SK-N-SH (cell line): ENCODE measurements at regions not wholly inside any gene's neighbourhood (a gene's known extent, or its start where the extent isn't known, plus 50 kb on each side); places are given as distances from the start of the nearest gene placed in this dataset.

ENCODE experiments used
- CTCF ChIA-PET: fragments of 300-600, 350-600 bp; formaldehyde crosslinking; extraction: SDS; loops from one replicate; lab custom pipeline; 2021; lab: Yijun Ruan, JAX
- POLR2A ChIA-PET: fragments of 350-600 bp; sonication (Branson Sonifier 250); formaldehyde crosslinking; extraction: SDS; loops from one replicate; lab custom pipeline; 2020; ENCODE audit warnings: antibody characterized with exemption, inconsistent platforms; lab: Yijun Ruan, JAX
- DNase-seq: peaks from one replicate; pipeline ENCODE4 v3.0.0; 2012
- H2AFZ ChIP-seq: fragments of 200-600 bp; sonication (generic); 2 replicates; pipeline ENCODE4 v1.8.1; 2016; ENCODE audit warnings: antibody characterized with exemption, mild to moderate bottlenecking, low read depth
- H3F3A ChIP-seq: fragments of 200-600 bp; sonication (generic); replicated peaks from 2 replicates; pipeline ENCODE3; 2016; ENCODE audit warnings: antibody characterized with exemption, mild to moderate bottlenecking; ENCODE audit not compliant: insufficient read depth
- H3K27ac ChIP-seq, 2 experiments: fragments of 200-500 bp in 1 of 2; fragments of 200-600 bp in 1 of 2; sonication (Bioruptor generic) in 1 of 2; sonication (generic), shearing (Covaris generic) in 1 of 2; 2 replicates each; pipeline versions ENCODE4 v1.5.1 to v1.6.1; 2014 to 2016; ENCODE audit warnings: low read depth in 2 of 2, inconsistent platforms in 1 of 2, low read length in 1 of 2, mild to moderate bottlenecking in 1 of 2, mixed read lengths in 1 of 2
- H3K27me3 ChIP-seq: fragments of 200-600 bp; sonication (generic), shearing (Covaris generic); 2 replicates; pipeline ENCODE4 v1.6.1; 2016; ENCODE audit warnings: mixed run types; ENCODE audit not compliant: insufficient read depth
- H3K36me3 ChIP-seq, 2 experiments: fragments of 200-500 bp in 1 of 2; fragments of 200-600 bp in 1 of 2; sonication (Bioruptor generic) in 1 of 2; sonication (generic) in 1 of 2; replicated peaks in 1 of 2; 2 replicates each; pipeline versions ENCODE3 to v1.5.1; 2014 to 2016; ENCODE audit warnings: low read length in 1 of 2, mild to moderate bottlenecking in 1 of 2; ENCODE audit not compliant: insufficient read depth in 2 of 2, control insufficient read depth in 1 of 2
- H3K4me1 ChIP-seq, 2 experiments: fragments of 200-500 bp in 1 of 2; fragments of 200-600 bp in 1 of 2; sonication (Bioruptor generic) in 1 of 2; sonication (generic), shearing (Covaris generic) in 1 of 2; 2 replicates each; pipeline versions ENCODE4 v1.5.1 to v1.6.1; 2014 to 2016; ENCODE audit warnings: low read depth in 1 of 2, low read length in 1 of 2, mixed run types in 1 of 2; ENCODE audit not compliant: insufficient read depth in 2 of 2, control insufficient read depth in 1 of 2
- H3K4me2 ChIP-seq: fragments of 200-600 bp; sonication (generic), shearing (Covaris generic); 2 replicates; pipeline ENCODE4 v1.6.1; 2017; ENCODE audit warnings: mixed run types
- H3K4me3 ChIP-seq, 2 experiments: fragments of 200-500 bp in 1 of 2; fragments of 200-600 bp in 1 of 2; sonication (Bioruptor generic) in 1 of 2; sonication (generic), shearing (Covaris generic) in 1 of 2; 2 replicates each; pipeline versions ENCODE4 v1.5.1 to v1.8.1; 2014 to 2016; ENCODE audit warnings: low read depth in 2 of 2, inconsistent platforms in 1 of 2, low read length in 1 of 2, mild to moderate bottlenecking in 1 of 2, mixed read lengths in 1 of 2, moderate library complexity in 1 of 2
- H3K79me2 ChIP-seq: fragments of 200-600 bp; sonication (generic); 2 replicates; pipeline ENCODE4 v1.8.1; 2017; ENCODE audit warnings: mild to moderate bottlenecking; ENCODE audit not compliant: insufficient read depth
- H3K9ac ChIP-seq: fragments of 200-600 bp; sonication (generic); 2 replicates; pipeline ENCODE4 v1.6.1; 2017; ENCODE audit warnings: mixed run types
- H3K9me2 ChIP-seq: fragments of 200-600 bp; sonication (generic); 2 replicates; pipeline ENCODE4 v1.6.1; 2017; ENCODE audit warnings: mixed run types
- H3K9me3 ChIP-seq: fragments of 200-600 bp; sonication (generic); 2 replicates; pipeline ENCODE4 v1.6.1; 2017; ENCODE audit warnings: mixed run types, mild to moderate bottlenecking, moderate library complexity
- H4K20me1 ChIP-seq: fragments of 200-600 bp; sonication (generic); 2 replicates; pipeline ENCODE4 v1.6.1; 2017; ENCODE audit warnings: mild to moderate bottlenecking, mixed run types; ENCODE audit not compliant: insufficient read depth
- EZH2phosphoT487 ChIP-seq: fragments of 200-600 bp; sonication (generic); IDR thresholded peaks from 2 replicates; pipeline ENCODE4 v1.6.1; 2017; ENCODE audit warnings: low read depth, mixed run types, mild to moderate bottlenecking, antibody characterized with exemption, moderate library complexity, borderline replicate concordance
- FOXJ3 ChIP-seq: sonication (generic); formaldehyde crosslinking; IDR thresholded peaks from 2 replicates; pipeline ENCODE4 v1.5.1; 2020; ENCODE audit warnings: mild to moderate bottlenecking, missing genetic modification reagents
- FOXM1 ChIP-seq: IDR thresholded peaks from 2 replicates; pipeline ENCODE4 v1.4.0; 2012; ENCODE audit warnings: low read depth, mild to moderate bottlenecking
- GATA2 ChIP-seq: sonication (generic); formaldehyde crosslinking; IDR thresholded peaks from 2 replicates; pipeline ENCODE4 v1.5.0; 2020; ENCODE audit warnings: mild to moderate bottlenecking, missing genetic modification reagents
- IRF3 ChIP-seq: fragments of 150-350 bp; IDR thresholded peaks from 2 replicates; pipeline ENCODE4 v1.6.1; 2016; ENCODE audit warnings: mild to moderate bottlenecking, low read depth, low read length
- MEF2A ChIP-seq: IDR thresholded peaks from 2 replicates; pipeline ENCODE4 v1.4.0; 2012; ENCODE audit warnings: low read depth, borderline replicate concordance
- NFIC ChIP-seq: IDR thresholded peaks from 2 replicates; pipeline ENCODE4 v1.4.0; 2012; ENCODE audit warnings: borderline replicate concordance
- NRF1 ChIP-seq: IDR thresholded peaks from 2 replicates; pipeline ENCODE4 v1.6.1; 2012; ENCODE audit warnings: low read depth, mild to moderate bottlenecking, low read length
- PBX3 ChIP-seq: IDR thresholded peaks from 2 replicates; pipeline ENCODE4; 2012
- POLR2AphosphoS5 ChIP-seq: IDR thresholded peaks from 2 replicates; pipeline ENCODE4 v1.6.1; 2012; ENCODE audit warnings: low read depth, low read length
- RCOR1 ChIP-seq: fragments of 150-350 bp; IDR thresholded peaks from 2 replicates; pipeline ENCODE4 v1.6.1; 2017; ENCODE audit warnings: antibody characterized with exemption, low read length
- SIN3A ChIP-seq: IDR thresholded peaks from 2 replicates; pipeline ENCODE4 v1.6.1; 2012; ENCODE audit warnings: low read depth, mild to moderate bottlenecking, low read length, moderate library complexity, borderline replicate concordance
- TCF12 ChIP-seq: IDR thresholded peaks from 2 replicates; pipeline ENCODE4 v1.4.0; 2012
- TEAD4 ChIP-seq: IDR thresholded peaks from 2 replicates; pipeline ENCODE4 v1.4.0; 2012; ENCODE audit warnings: mild to moderate bottlenecking, borderline replicate concordance; ENCODE audit not compliant: insufficient read depth
- USF2 ChIP-seq: fragments of 150-350 bp; IDR thresholded peaks from 2 replicates; pipeline ENCODE4 v1.6.1; 2017; ENCODE audit warnings: antibody characterized with exemption, low read length, low read depth, borderline replicate concordance
- YY1 ChIP-seq: IDR thresholded peaks from 2 replicates; pipeline ENCODE4 v1.4.0; 2012; ENCODE audit warnings: low read depth, mild to moderate bottlenecking
- WGBS: methylation state at CpG from one replicate; pipeline ENCODE4 v1.1.6; 2017; ENCODE audit warnings: low lambda C conversion rate; 5-methylcytosine and 5-hydroxymethylcytosine counted together
- TF ChIP-seq, protein P1 (sequence below): IDR thresholded peaks from 2 replicates; pipeline ENCODE4 v1.4.0; 2012; ENCODE audit warnings: low read depth
- TF ChIP-seq, protein P2 (sequence below): IDR thresholded peaks from 2 replicates; pipeline ENCODE4 v1.4.0; 2012; ENCODE audit warnings: low read depth, borderline replicate concordance

- CTCF ChIA-PET: no interaction called here
- POLR2A ChIA-PET: no interaction called here
- Histone ChIP-seq H3K9me3 (no peaks in the 10 kb centered on the region), H3K27ac (no peak overlapping the region), H3K79me2 (no peaks in the 10 kb centered on the region), H3F3A (no peaks in the 10 kb centered on the region), H3K9ac (no peak overlapping the region), H2AFZ (no peak overlapping the region), H3K4me1 (no peaks in the 10 kb centered on the region), H3K27me3 (no peaks in the 10 kb centered on the region; the same call in 1 of the 2 replicates), H3K4me3 (no peak overlapping the region), H3K4me2 (no peak overlapping the region), H3K9me2 (no peaks in the 10 kb centered on the region), H4K20me1 (no peaks in the 10 kb centered on the region)
- DNase-seq: no peak
- WGBS: 68% methylated on average over 17 of the region's 17 CpGs
- no peak for TF ChIP-seq PBX3
- TF ChIP-seq NRF1: no peak
- no peak for TF ChIP-seq FOXJ3 (CRISPR knock-in tag)
- TF ChIP-seq MEF2A: no peak
- TF ChIP-seq TCF12: no peak
- TF ChIP-seq, protein P1, sequence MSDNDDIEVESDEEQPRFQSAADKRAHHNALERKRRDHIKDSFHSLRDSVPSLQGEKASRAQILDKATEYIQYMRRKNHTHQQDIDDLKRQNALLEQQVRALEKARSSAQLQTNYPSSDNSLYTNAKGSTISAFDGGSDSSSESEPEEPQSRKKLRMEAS: no peak
- TF ChIP-seq, protein P2, sequence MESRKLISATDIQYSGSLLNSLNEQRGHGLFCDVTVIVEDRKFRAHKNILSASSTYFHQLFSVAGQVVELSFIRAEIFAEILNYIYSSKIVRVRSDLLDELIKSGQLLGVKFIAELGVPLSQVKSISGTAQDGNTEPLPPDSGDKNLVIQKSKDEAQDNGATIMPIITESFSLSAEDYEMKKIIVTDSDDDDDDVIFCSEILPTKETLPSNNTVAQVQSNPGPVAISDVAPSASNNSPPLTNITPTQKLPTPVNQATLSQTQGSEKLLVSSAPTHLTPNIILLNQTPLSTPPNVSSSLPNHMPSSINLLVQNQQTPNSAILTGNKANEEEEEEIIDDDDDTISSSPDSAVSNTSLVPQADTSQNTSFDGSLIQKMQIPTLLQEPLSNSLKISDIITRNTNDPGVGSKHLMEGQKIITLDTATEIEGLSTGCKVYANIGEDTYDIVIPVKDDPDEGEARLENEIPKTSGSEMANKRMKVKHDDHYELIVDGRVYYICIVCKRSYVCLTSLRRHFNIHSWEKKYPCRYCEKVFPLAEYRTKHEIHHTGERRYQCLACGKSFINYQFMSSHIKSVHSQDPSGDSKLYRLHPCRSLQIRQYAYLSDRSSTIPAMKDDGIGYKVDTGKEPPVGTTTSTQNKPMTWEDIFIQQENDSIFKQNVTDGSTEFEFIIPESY: no peak
- no peak for TF ChIP-seq YY1
- TF ChIP-seq TEAD4: no peak
- TF ChIP-seq IRF3: no peak
- TF ChIP-seq USF2: no peak
- TF ChIP-seq, all 33 proteins: peak for 0
- H3K36me3 ChIP-seq: no peaks in the 10 kb centered on the region
Observed at GRCh38 chr2:169426069-169426663, 53.1 kb upstream of the BBS5 start.

GRCh38 chr2:169422120-169422519 lies 57.2 kb upstream of the BBS5 start:
- DNase-seq: no peak
- Histone ChIP-seq H3K36me3 (no peaks in the 10 kb centered on the region), H3K4me2 (no peak overlapping the region), H3K4me3 (no peak overlapping the region), H3K27me3 (no peaks in the 10 kb centered on the region; the same call in 1 of the 2 replicates), H3K4me1 (no peaks in the 10 kb centered on the region), H3K79me2 (no peaks in the 10 kb centered on the region), H3K27ac (no peak overlapping the region), H3K9ac (no peak overlapping the region), H2AFZ (no peak overlapping the region), H3F3A (no peaks in the 10 kb centered on the region), H3K9me2 (no peaks in the 10 kb centered on the region), H4K20me1 (no peaks in the 10 kb centered on the region), H3K9me3 (no peaks in the 10 kb centered on the region)
- no peak for TF ChIP-seq GATA2
- TF ChIP-seq RCOR1: no peak
- TF ChIP-seq SIN3A: no peak
- TF ChIP-seq FOXM1: no peak
- TF ChIP-seq POLR2AphosphoS5: no peak
- no peak for TF ChIP-seq YY1
- TF ChIP-seq TEAD4: no peak
- no peak for TF ChIP-seq EZH2phosphoT487
- TF ChIP-seq NFIC: no peak
- TF ChIP-seq TCF12: no peak
- no peak for TF ChIP-seq NRF1
- ChIA-PET CTCF (interaction anchor here (1.1 to 1.2 kb wide), 2 partner anchors 10 to 313 kb away, joined by 3 to 4 read pairs; no protein-coding TSS in a partner anchor), POLR2A (no interaction called here)
- WGBS: 48% methylated on average over 4 of the region's 4 CpGs
